Liver (tissue), 8 donors: ENCODE measurements at regions not wholly inside any gene's neighbourhood (a gene's known extent, or its start where the extent isn't known, plus 50 kb on each side); places are given as distances from the start of the nearest gene placed in this dataset.

Source experiments
- DNase-seq: peaks from one replicate; pipeline ENCODE4 v3.0.0-alpha.2; 2017; ENCODE audit warnings: low spot score
- H3K27ac ChIP-seq, 2 donors: one replicate each; pipeline ENCODE4 v1.7.0; 2013; ENCODE audit warnings: inconsistent platforms in 2 of 2, low read length in 2 of 2, control low read depth in 1 of 2, low read depth in 1 of 2, mild to moderate bottlenecking in 1 of 2
- H3K27me3 ChIP-seq, 4 donors: one replicate each; pipeline versions ENCODE4 v1.6.1 to v1.7.0; 2013; ENCODE audit warnings: low read length in 3 of 4, inconsistent platforms in 1 of 4, mild to moderate bottlenecking in 1 of 4, moderate library complexity in 1 of 4; ENCODE audit not compliant: control insufficient read depth in 4 of 4, insufficient read depth in 4 of 4
- H3K36me3 ChIP-seq, 4 donors: one replicate each; pipeline versions ENCODE4 v1.6.1 to v1.7.0; 2013; ENCODE audit warnings: low read length in 3 of 4, mild to moderate bottlenecking in 3 of 4, low read depth in 1 of 4, moderate library complexity in 1 of 4; ENCODE audit not compliant: control insufficient read depth in 4 of 4, insufficient read depth in 3 of 4
- H3K4me1 ChIP-seq, 4 donors: one replicate each; pipeline versions ENCODE4 v1.6.1 to v1.7.0; 2013; ENCODE audit warnings: low read length in 3 of 4, mild to moderate bottlenecking in 3 of 4, moderate library complexity in 1 of 4; ENCODE audit not compliant: control insufficient read depth in 4 of 4, insufficient read depth in 4 of 4
- H3K4me3 ChIP-seq, 3 donors: one replicate each; pipeline versions ENCODE4 v1.6.1 to v1.7.0; 2013; ENCODE audit warnings: low read length in 3 of 3, control low read depth in 1 of 3, low read depth in 1 of 3, mild to moderate bottlenecking in 1 of 3
- H3K9ac ChIP-seq, 2 donors: one replicate each; pipeline ENCODE4 v1.7.0; 2013; ENCODE audit warnings: low read length in 2 of 2, mild to moderate bottlenecking in 2 of 2, moderate library complexity in 2 of 2, control low read depth in 1 of 2, low read depth in 1 of 2
- H3K9me3 ChIP-seq, 4 donors: one replicate each; pipeline versions ENCODE4 v1.6.1 to v1.7.0; 2013; ENCODE audit warnings: low read length in 3 of 4; ENCODE audit not compliant: control insufficient read depth in 4 of 4
- FOXA2 ChIP-seq: IDR thresholded peaks from 2 replicates; pipeline ENCODE4 v1.6.1; 2016; ENCODE audit warnings: antibody characterized with exemption
- HNF4A ChIP-seq, 2 donors: conservative IDR thresholded peaks; 2 replicates each; pipeline ENCODE4 v1.6.1; 2016; ENCODE audit warnings: antibody characterized with exemption in 2 of 2, mild to moderate bottlenecking in 2 of 2
- NR2F2 ChIP-seq: IDR thresholded peaks from 2 replicates; pipeline ENCODE4 v1.6.1; 2016; ENCODE audit warnings: antibody characterized with exemption
- RAD21 ChIP-seq, 2 donors: IDR thresholded peaks; 2 replicates each; pipeline ENCODE4 v1.6.1; 2016; ENCODE audit warnings: antibody characterized with exemption in 2 of 2, mild to moderate bottlenecking in 2 of 2
- RXRA ChIP-seq, 2 donors: IDR thresholded peaks; 2 replicates each; pipeline ENCODE4 v1.6.1; 2017 to 2018; ENCODE audit warnings: antibody characterized with exemption in 2 of 2, mild to moderate bottlenecking in 1 of 2
- SP1 ChIP-seq: IDR thresholded peaks from 2 replicates; pipeline ENCODE4 v1.6.1; 2018; ENCODE audit warnings: antibody characterized with exemption, mild to moderate bottlenecking
- TAF1 ChIP-seq: conservative IDR thresholded peaks from 2 replicates; pipeline ENCODE4 v1.6.1; 2016; ENCODE audit warnings: antibody characterized with exemption, mild to moderate bottlenecking
- YY1 ChIP-seq: IDR thresholded peaks from 2 replicates; pipeline ENCODE4 v1.6.1; 2016; ENCODE audit warnings: antibody characterized with exemption, mild to moderate bottlenecking
- WGBS: extraction: QIAGEN DNeasy Blood & Tissue Kit; methylation state at CpG from one replicate; pipeline ENCODE4 v1.1.7; 2013; 5-methylcytosine and 5-hydroxymethylcytosine counted together
- TF ChIP-seq, protein P1 (sequence below): IDR thresholded peaks from 2 replicates; pipeline ENCODE4 v1.6.1; 2016; ENCODE audit warnings: antibody characterized with exemption
- TF ChIP-seq, protein P2 (sequence below): fragments of 150-350 bp; IDR thresholded peaks from 2 replicates; pipeline ENCODE4 v1.5.1; 2017; ENCODE audit warnings: improper control_type of control experiment, low read depth, low read length; ENCODE audit not compliant: missing input control
- TF ChIP-seq, protein P3 (sequence below): IDR thresholded peaks from 2 replicates; pipeline ENCODE4 v1.6.1; 2016; ENCODE audit warnings: antibody characterized with exemption, mild to moderate bottlenecking
- TF ChIP-seq, protein P4 (sequence below): IDR thresholded peaks from 2 replicates; pipeline ENCODE4 v1.6.1; 2016; ENCODE audit warnings: antibody characterized with exemption
- donor health status: healthy.
- donor health status: healthy.
- donor health status: healthy.
- donor health status: healthy.
- donor health status: healthy.

DNA sequence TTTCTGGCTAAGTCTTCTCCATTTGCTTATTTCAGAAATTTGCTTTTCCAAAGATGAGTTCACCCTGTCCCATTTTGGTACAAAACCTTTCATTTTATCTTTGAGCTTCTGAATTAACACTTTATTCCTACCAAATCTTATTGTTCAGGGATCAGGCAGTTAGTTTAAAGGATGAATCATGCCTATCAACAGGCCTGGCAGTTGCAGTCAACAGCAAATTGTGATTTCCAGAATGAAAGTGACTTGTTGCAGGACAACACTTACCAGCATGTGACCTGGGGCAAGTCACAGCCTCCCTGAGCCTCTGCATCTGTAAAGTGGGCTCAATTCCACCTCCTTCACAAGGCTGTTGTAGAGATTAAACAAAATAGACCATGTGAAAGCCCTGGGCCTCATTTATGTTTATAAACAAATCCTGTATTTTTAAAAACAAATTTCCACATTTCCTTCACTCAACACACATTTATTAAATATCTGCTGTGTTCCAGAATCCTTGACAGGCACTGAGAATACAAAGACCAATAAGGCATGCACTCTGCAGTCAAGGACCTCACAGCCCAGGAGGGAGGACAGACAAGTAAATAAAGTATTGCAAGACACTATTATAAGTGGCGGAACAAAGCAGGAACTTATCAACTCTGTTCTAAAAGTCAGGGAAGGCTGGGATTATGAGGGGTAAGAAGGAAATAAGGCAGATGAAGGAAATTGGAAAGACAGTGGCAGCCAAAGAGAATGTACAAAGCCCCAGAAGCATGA is 359.1 kb upstream of the IL12A start:
- Histone ChIP-seq H3K9me3 (no peaks in the 10 kb centered on the region), H3K27me3 (no peaks in the 10 kb centered on the region), H3K27ac (no peak overlapping the region), H3K9ac (no peak overlapping the region), H3K4me1 (peaks cover 0 to 7% (median 4%) of the 10 kb centered on the region in 4 donors), H3K4me3 (no peak overlapping the region), H3K36me3 (no peaks in the 10 kb centered on the region)
- TF ChIP-seq SP1 (no peak), HNF4A (conservative IDR thresholded peaks at IDR 0.05) (no peak), RAD21 (IDR thresholded peaks at IDR 0.05) (no peak), YY1 (no peak), FOXA2 (no peak), RXRA (IDR thresholded peaks at IDR 0.05) (no peak), TAF1 (no peak)
- TF ChIP-seq, protein P1, sequence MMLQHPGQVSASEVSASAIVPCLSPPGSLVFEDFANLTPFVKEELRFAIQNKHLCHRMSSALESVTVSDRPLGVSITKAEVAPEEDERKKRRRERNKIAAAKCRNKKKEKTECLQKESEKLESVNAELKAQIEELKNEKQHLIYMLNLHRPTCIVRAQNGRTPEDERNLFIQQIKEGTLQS = no peak
- TF ChIP-seq, protein P2, sequence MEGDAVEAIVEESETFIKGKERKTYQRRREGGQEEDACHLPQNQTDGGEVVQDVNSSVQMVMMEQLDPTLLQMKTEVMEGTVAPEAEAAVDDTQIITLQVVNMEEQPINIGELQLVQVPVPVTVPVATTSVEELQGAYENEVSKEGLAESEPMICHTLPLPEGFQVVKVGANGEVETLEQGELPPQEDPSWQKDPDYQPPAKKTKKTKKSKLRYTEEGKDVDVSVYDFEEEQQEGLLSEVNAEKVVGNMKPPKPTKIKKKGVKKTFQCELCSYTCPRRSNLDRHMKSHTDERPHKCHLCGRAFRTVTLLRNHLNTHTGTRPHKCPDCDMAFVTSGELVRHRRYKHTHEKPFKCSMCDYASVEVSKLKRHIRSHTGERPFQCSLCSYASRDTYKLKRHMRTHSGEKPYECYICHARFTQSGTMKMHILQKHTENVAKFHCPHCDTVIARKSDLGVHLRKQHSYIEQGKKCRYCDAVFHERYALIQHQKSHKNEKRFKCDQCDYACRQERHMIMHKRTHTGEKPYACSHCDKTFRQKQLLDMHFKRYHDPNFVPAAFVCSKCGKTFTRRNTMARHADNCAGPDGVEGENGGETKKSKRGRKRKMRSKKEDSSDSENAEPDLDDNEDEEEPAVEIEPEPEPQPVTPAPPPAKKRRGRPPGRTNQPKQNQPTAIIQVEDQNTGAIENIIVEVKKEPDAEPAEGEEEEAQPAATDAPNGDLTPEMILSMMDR = no peak
- TF ChIP-seq, protein P3, sequence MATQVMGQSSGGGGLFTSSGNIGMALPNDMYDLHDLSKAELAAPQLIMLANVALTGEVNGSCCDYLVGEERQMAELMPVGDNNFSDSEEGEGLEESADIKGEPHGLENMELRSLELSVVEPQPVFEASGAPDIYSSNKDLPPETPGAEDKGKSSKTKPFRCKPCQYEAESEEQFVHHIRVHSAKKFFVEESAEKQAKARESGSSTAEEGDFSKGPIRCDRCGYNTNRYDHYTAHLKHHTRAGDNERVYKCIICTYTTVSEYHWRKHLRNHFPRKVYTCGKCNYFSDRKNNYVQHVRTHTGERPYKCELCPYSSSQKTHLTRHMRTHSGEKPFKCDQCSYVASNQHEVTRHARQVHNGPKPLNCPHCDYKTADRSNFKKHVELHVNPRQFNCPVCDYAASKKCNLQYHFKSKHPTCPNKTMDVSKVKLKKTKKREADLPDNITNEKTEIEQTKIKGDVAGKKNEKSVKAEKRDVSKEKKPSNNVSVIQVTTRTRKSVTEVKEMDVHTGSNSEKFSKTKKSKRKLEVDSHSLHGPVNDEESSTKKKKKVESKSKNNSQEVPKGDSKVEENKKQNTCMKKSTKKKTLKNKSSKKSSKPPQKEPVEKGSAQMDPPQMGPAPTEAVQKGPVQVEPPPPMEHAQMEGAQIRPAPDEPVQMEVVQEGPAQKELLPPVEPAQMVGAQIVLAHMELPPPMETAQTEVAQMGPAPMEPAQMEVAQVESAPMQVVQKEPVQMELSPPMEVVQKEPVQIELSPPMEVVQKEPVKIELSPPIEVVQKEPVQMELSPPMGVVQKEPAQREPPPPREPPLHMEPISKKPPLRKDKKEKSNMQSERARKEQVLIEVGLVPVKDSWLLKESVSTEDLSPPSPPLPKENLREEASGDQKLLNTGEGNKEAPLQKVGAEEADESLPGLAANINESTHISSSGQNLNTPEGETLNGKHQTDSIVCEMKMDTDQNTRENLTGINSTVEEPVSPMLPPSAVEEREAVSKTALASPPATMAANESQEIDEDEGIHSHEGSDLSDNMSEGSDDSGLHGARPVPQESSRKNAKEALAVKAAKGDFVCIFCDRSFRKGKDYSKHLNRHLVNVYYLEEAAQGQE = no peak
- DNase-seq = no peak
- 88% methylated on average over 1 of the region's 1 CpG for WGBS

DNA sequence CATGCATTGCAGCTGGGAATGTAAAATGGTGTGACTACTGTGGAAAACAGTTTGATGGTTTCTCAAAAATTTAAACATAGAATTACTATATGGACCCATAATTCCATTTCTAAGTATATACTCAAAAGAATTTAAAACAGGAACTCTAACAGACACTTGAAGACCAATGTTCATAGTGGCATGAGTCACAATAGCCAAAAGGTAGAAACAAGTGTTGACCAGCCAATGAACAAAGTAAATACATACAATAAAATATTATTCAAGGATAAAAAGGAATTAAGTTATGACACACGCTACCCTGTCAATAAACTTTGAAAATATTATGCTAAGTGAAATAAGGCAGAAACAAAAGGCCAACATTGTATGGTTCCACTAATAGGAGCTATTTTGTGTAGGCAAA is 357.4 kb upstream of the IL12A start:
- Histone ChIP-seq H3K27ac (no peak overlapping the region), H3K9ac (no peak overlapping the region), H3K4me1 (peaks cover 3 to 14% (median 10%) of the 10 kb centered on the region in 4 donors), H3K9me3 (no peaks in the 10 kb centered on the region), H3K4me3 (no peak overlapping the region), H3K36me3 (no peaks in the 10 kb centered on the region), H3K27me3 (no peaks in the 10 kb centered on the region)
- no peak for DNase-seq
- TF ChIP-seq FOXA2 (no peak), NR2F2 (no peak), SP1 (no peak), TAF1 (no peak)
- TF ChIP-seq, protein P1 = no peak
- TF ChIP-seq, protein P4, sequence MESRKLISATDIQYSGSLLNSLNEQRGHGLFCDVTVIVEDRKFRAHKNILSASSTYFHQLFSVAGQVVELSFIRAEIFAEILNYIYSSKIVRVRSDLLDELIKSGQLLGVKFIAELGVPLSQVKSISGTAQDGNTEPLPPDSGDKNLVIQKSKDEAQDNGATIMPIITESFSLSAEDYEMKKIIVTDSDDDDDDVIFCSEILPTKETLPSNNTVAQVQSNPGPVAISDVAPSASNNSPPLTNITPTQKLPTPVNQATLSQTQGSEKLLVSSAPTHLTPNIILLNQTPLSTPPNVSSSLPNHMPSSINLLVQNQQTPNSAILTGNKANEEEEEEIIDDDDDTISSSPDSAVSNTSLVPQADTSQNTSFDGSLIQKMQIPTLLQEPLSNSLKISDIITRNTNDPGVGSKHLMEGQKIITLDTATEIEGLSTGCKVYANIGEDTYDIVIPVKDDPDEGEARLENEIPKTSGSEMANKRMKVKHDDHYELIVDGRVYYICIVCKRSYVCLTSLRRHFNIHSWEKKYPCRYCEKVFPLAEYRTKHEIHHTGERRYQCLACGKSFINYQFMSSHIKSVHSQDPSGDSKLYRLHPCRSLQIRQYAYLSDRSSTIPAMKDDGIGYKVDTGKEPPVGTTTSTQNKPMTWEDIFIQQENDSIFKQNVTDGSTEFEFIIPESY = no peak
- TF ChIP-seq, protein P2 = no peak
- 98% methylated on average over 1 of the region's 1 CpG for WGBS
